ENCODE measurements at regions not wholly inside any gene's neighbourhood (a gene's known extent, or its start where the extent isn't known, plus 50 kb on each side); places are given as distances from the start of the nearest gene placed in this dataset.

GRCh38 chr15:62500325-62500724, 335.2 kb upstream of the C2CD4B start:
- TF ChIP-seq CTCF (IDR thresholded peaks at IDR 0.05) = no peak
- Histone ChIP-seq H3K4me1 (peaks cover 1 to 37% of the 10 kb centered on the region in 2 donors), H3K27ac (no peak overlapping the region), H3K9me3 (no peaks in the 10 kb centered on the region), H3K27me3 (no peaks in the 10 kb centered on the region), H3K36me3 (no peaks in the 10 kb centered on the region), H3K4me3 (no peak overlapping the region)
- intact Hi-C loops (cut with DNase I) = loop anchor here (5.0 kb wide), 1 partner anchor 107 kb away; no protein-coding TSS in a partner anchor
- no peak for DNase-seq (ENCODE audit: low spot score in 2 of 2)

DNA sequence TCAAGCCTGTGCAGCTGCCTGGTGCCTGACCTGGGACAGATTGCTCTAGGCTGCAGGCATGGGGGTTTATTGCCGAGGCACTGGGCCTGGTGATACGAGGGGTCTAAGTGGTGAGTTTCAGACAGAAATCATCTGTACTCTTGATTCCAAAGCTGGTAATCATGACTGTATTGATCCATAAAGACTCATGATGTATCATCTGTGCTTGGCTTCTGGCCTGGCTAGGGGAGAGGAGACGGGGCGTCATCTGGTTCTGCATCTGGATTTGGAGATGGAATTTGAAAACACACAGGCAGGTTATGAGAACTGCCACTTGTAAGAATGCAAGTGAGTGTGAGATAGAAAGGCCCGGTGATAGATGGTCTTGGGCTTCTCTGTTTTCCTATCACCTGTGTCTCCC, 337.4 kb upstream of the C2CD4B start:
- peak overlapping the region; percentile 35 to 68 for H3K27ac ChIP-seq

GRCh38 chr15:62503451-62503850, 338.4 kb upstream of the C2CD4B start:
- H3K4me1 ChIP-seq = peaks cover 11 to 38% of the 10 kb centered on the region in 2 donors
- no peaks in the 10 kb centered on the region for H3K9me3 ChIP-seq
- H3K4me3 ChIP-seq = no peak overlapping the region
- intact Hi-C loops (cut with DNase I) = loop anchor here (5.0 kb wide), 1 partner anchor 104 kb away; no protein-coding TSS in a partner anchor
- DNase-seq (ENCODE audit: low spot score in 2 of 2) = peak in 1 of 2 donors; percentile 73
- no peak for TF ChIP-seq CTCF (IDR thresholded peaks at IDR 0.05)
- no peaks in the 10 kb centered on the region for H3K36me3 ChIP-seq
- no peaks in the 10 kb centered on the region for H3K27me3 ChIP-seq
- H3K27ac ChIP-seq = peak overlapping the region; percentile 53 to 68

More for the DNA sequence above, 337.4 kb upstream of the C2CD4B start:
- no peaks in the 10 kb centered on the region for H3K27me3 ChIP-seq
- TF ChIP-seq CTCF (IDR thresholded peaks at IDR 0.05) = no peak
- peaks cover 11 to 40% of the 10 kb centered on the region in 2 donors for H3K4me1 ChIP-seq
- no peak overlapping the region for H3K4me3 ChIP-seq
- H3K36me3 ChIP-seq = no peaks in the 10 kb centered on the region
- intact Hi-C loops (cut with DNase I) = loop anchor here (5.0 kb wide), 1 partner anchor 105 kb away; no protein-coding TSS in a partner anchor
- DNase-seq (ENCODE audit: low spot score in 2 of 2) = no peak
- no peaks in the 10 kb centered on the region for H3K9me3 ChIP-seq

- peaks cover 11 to 44% of the 10 kb centered on the region in 2 donors for H3K4me1 ChIP-seq
- no peaks in the 10 kb centered on the region for H3K36me3 ChIP-seq
- intact Hi-C loops (cut with DNase I) = loop anchor here (5.0 kb wide), 1 partner anchor 33 kb away; no protein-coding TSS in a partner anchor
- TF ChIP-seq CTCF (IDR thresholded peaks at IDR 0.05) = no peak
- peak overlapping the region; percentile 84 to 88 for H3K27ac ChIP-seq
- no peak for DNase-seq (ENCODE audit: low spot score in 2 of 2)
- H3K9me3 ChIP-seq = no peaks in the 10 kb centered on the region
- peak overlapping the region in 1 of 2 donors; percentile 30 for H3K4me3 ChIP-seq
- no peaks in the 10 kb centered on the region for H3K27me3 ChIP-seq
Measured at GRCh38 chr15:62505762-62506161, 340.7 kb upstream of the C2CD4B start.

DNA sequence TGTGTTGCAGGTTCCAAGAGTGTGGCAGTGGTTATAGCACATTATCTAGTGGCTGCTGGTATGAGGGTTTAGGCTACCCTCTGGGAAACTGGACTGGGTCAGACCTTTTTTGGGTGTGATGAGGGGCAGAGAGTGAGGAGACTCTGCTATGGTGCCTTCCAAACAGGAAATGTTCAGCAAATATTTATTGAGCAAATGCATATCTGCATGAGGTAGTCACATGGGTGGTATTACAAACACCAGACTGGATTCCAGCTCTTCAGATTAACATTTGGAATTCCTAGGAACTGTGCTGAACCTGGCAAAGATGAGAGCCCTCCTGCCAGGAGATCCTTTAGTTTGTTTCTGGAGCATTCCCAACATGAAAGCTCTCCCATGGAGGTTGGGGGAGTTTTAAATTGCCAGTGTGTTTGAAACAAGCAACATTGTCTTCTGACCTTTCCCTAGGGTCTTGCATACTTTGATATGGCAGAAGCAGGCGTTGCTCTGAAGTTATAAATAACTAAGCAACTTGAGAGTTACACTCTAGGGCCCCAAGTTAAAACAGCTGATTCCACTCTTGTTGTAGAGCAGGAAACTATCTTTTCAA, 341.2 kb upstream of the C2CD4B start:
- H3K27me3 ChIP-seq = no peaks in the 10 kb centered on the region
- no peaks in the 10 kb centered on the region for H3K9me3 ChIP-seq
- H3K36me3 ChIP-seq = no peaks in the 10 kb centered on the region
- DNase-seq (ENCODE audit: low spot score in 2 of 2) = no peak
- peaks cover 11 to 44% of the 10 kb centered on the region in 2 donors for H3K4me1 ChIP-seq
- intact Hi-C loops (cut with DNase I) = loop anchor here (5.0 kb wide), 1 partner anchor 34 kb away; no protein-coding TSS in a partner anchor
- peak overlapping the region in 1 of 2 donors; percentile 30 for H3K4me3 ChIP-seq
- peak overlapping the region; percentile 84 to 88 for H3K27ac ChIP-seq
- no peak for TF ChIP-seq CTCF (IDR thresholded peaks at IDR 0.05)

Data from ascending aorta (tissue), 2 donors.